Spleen (tissue), 11 donors: ENCODE measurements at regions not wholly inside any gene's neighbourhood (a gene's known extent, or its start where the extent isn't known, plus 50 kb on each side); places are given as distances from the start of the nearest gene placed in this dataset.

Experiments used
- DNase-seq: peaks from one replicate; pipeline ENCODE4 v3.0.0-alpha.2; 2020
- H3K27ac ChIP-seq, 8 donors: fragments of 200-600 bp; sonication (generic) in 7 of 8; 1 replicate in 4 of 8; 2 replicates in 4 of 8; pipeline versions ENCODE4 v1.5.0 to v1.8.0; 2016 to 2021; ENCODE audit warnings: inconsistent platforms in 4 of 8, mild to moderate bottlenecking in 4 of 8, moderate library complexity in 1 of 8
- H3K27me3 ChIP-seq, 7 donors: fragments of 200-600 bp; sonication (generic) in 6 of 7; replicated peaks in 1 of 7; 1 replicate in 4 of 7; 2 replicates in 3 of 7; pipeline versions ENCODE4 v1.5.0 to v1.8.0; 2016 to 2021; ENCODE audit warnings: inconsistent platforms in 3 of 7, mild to moderate bottlenecking in 1 of 7
- H3K36me3 ChIP-seq, 6 donors: fragments of 200-600 bp; sonication (generic) in 5 of 6; 1 replicate in 4 of 6; 2 replicates in 2 of 6; pipeline versions ENCODE4 v1.5.0 to v1.8.0; 2016 to 2021; ENCODE audit warnings: inconsistent platforms in 2 of 6
- H3K4me1 ChIP-seq, 6 donors: fragments of 200-600 bp; sonication (generic) in 5 of 6; 1 replicate in 3 of 6; 2 replicates in 3 of 6; pipeline versions ENCODE4 v1.5.0 to v1.8.0; 2016 to 2021; ENCODE audit warnings: inconsistent platforms in 3 of 6
- H3K4me3 ChIP-seq, 8 donors: fragments of 200-600 bp; sonication (generic) in 7 of 8; 1 replicate in 4 of 8; 2 replicates in 4 of 8; pipeline versions ENCODE4 v1.5.0 to v1.8.0; 2016 to 2021; ENCODE audit warnings: inconsistent platforms in 4 of 8, mild to moderate bottlenecking in 4 of 8, moderate library complexity in 2 of 8
- H3K9me3 ChIP-seq, 8 donors: fragments of 200-600 bp; sonication (generic) in 7 of 8; 1 replicate in 4 of 8; 2 replicates in 4 of 8; pipeline versions ENCODE4 v1.5.0 to v1.8.0; 2016 to 2021; ENCODE audit warnings: inconsistent platforms in 4 of 8
- CTCF ChIP-seq, 11 experiments: fragments of 200-600 bp in 7 of 11; fragments of 450-650 bp in 4 of 11; sonication (generic) in 4 of 11; IDR thresholded peaks in 8 of 11; conservative IDR thresholded peaks in 3 of 11; 1 replicate in 7 of 11; 2 replicates in 4 of 11; pipeline versions ENCODE4 v1.4.0 to v1.8.0; 2016 to 2021; ENCODE audit warnings: antibody characterized with exemption in 11 of 11, inconsistent platforms in 4 of 11, mild to moderate bottlenecking in 1 of 11
- POLR2A ChIP-seq, 3 donors: fragments of 450-650 bp; IDR thresholded peaks; one replicate each; pipeline ENCODE4 v1.5.1; 2017; ENCODE audit warnings: antibody characterized with exemption in 3 of 3, mild to moderate bottlenecking in 1 of 3
- POLR2AphosphoS5 ChIP-seq, 3 donors: sonication (generic); formaldehyde crosslinking; IDR thresholded peaks; one replicate each; pipeline ENCODE4 v1.5.1; 2017; ENCODE audit warnings: antibody characterized with exemption in 3 of 3
- WGBS, 5 donors: extraction: QIAGEN DNeasy Blood & Tissue Kit in 3 of 5; methylation state at CpG; one replicate each; pipeline versions ENCODE4 v1.1.5 to v1.1.7; 2013 to 2018; 5-methylcytosine and 5-hydroxymethylcytosine counted together
- intact Hi-C: fragments of 100-400 bp; cut with DNase I; formaldehyde crosslinking; loops from one replicate; pipeline ENCODE4 v1.15.0; 2023; ENCODE audit warnings: low total_unique reads
- donor health status: healthy with polysubstance abuse.
- donor health status: DM: no; HTN: no; CAD: no; lungs with moderate emphysema.
- donor health status: DM: no; HTN: no; CAD: no.
- donor health status: Bipolar disorder and iron deficiency.
- donor health status: healthy.
- donor health status: DM: no; HTN: no; CAD: no.
- donor health status: DM: yes; HTN: yes; CAD: no.

DNA sequence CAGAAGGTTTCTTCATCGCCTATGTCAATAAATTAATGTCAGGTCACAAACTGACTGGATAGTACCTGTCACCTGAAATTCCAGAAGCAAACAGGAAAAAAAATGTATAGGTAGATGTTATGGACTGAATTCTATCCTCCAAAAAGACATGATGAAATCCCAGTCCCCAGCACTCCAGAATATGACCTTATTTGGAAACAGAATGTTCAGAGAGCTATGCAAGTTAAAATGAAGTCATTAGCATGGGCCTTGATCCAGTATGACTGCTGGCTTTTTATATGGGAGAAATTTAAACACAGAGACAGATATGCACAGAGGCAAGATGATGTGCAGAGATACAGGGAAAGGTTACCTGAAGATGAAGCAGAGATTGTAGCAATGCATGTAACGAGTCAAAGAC is 953.4 kb downstream of the ZPLD1 start:
- WGBS, 5 donors = 45 to 71% (median 54%) methylated on average over 2 of the region's 2 CpGs
- Histone ChIP-seq H3K9me3 (no peaks in the 10 kb centered on the region), H3K4me1 (no peaks in the 10 kb centered on the region), H3K36me3 (no peaks in the 10 kb centered on the region), H3K4me3 (no peak overlapping the region), H3K27ac (no peak overlapping the region), H3K27me3 (no peaks in the 10 kb centered on the region)
- no peak for TF ChIP-seq POLR2A (IDR thresholded peaks at IDR 0.05)
- no peak for TF ChIP-seq POLR2AphosphoS5 (IDR thresholded peaks at IDR 0.05)
- TF ChIP-seq CTCF (IDR thresholded peaks at IDR 0.05 in 8 of 11, conservative IDR thresholded peaks at IDR 0.05 in 3 of 11) = no peak
- DNase-seq = no peak
- intact Hi-C loops = no loop called here

- TF ChIP-seq POLR2A (IDR thresholded peaks at IDR 0.05) = no peak
- TF ChIP-seq POLR2AphosphoS5 (IDR thresholded peaks at IDR 0.05) = no peak
- TF ChIP-seq CTCF (IDR thresholded peaks at IDR 0.05 in 8 of 11, conservative IDR thresholded peaks at IDR 0.05 in 3 of 11) = no peak
- H3K4me1 ChIP-seq = no peaks in the 10 kb centered on the region
- no peak overlapping the region for H3K4me3 ChIP-seq
- no peak for DNase-seq
- no peaks in the 10 kb centered on the region for H3K27me3 ChIP-seq
- H3K9me3 ChIP-seq = no peaks in the 10 kb centered on the region
- H3K27ac ChIP-seq = no peak overlapping the region
- WGBS, 5 donors = 69 to 91% (median 83%) methylated on average over 1 of the region's 1 CpG
- H3K36me3 ChIP-seq = no peaks in the 10 kb centered on the region
- intact Hi-C loops = no loop called here
These were observed 954.5 kb downstream of the ZPLD1 start for GRCh38 chr3:103389356-103389755.

DNA sequence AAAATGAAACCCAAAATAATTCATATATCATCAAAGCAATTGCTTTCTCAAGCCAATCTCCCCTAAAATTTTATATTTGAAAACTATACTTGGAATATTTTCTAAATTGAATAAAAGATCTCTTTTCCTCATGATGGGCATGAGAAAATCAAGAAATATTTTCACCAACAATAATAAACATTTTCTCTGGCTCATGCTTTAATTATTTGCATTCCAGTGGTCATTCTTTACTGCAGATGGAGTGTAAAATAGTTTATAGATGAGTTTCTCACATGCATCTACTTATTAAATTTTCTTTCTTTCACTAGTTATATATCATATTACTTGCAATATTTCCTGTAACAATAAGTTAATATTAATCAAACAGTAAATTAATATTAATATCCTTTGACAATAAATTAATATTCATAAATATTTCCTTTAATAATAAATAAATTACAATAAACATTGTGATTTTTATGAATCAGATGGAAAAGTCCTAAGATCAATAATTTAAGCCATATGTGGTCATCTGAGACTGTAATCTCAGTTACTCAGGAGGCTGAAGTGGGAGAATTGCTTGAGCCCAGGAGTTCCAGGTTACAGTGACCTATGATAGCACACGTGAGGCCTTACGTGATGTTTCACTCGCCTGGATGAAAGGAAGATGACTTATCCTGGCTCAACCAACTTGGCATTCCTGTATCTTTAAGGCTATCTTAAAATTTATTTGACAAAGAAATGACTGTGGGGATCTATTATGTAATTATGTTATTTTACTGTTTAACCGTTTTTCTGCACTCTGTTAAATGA is 958.8 kb downstream of the ZPLD1 start:
- no peak for TF ChIP-seq CTCF (IDR thresholded peaks at IDR 0.05 in 8 of 11, conservative IDR thresholded peaks at IDR 0.05 in 3 of 11)
- no peak for TF ChIP-seq POLR2A (IDR thresholded peaks at IDR 0.05)
- no peak for TF ChIP-seq POLR2AphosphoS5 (IDR thresholded peaks at IDR 0.05)
- intact Hi-C loops = no loop called here
- 78 to 90% (median 86%) methylated on average over 4 of the region's 4 CpGs for WGBS, 5 donors
- no peak overlapping the region for H3K27ac ChIP-seq
- no peak overlapping the region for H3K4me3 ChIP-seq
- no peaks in the 10 kb centered on the region for H3K9me3 ChIP-seq
- no peaks in the 10 kb centered on the region for H3K4me1 ChIP-seq
- DNase-seq = no peak
- H3K27me3 ChIP-seq = no peaks in the 10 kb centered on the region
- no peaks in the 10 kb centered on the region for H3K36me3 ChIP-seq

- intact Hi-C loops = no loop called here
- Histone ChIP-seq H3K9me3 (peaks cover 0 to 6% (median 0%) of the 10 kb centered on the region in 8 donors), H3K4me1 (no peaks in the 10 kb centered on the region), H3K36me3 (no peaks in the 10 kb centered on the region), H3K4me3 (no peak overlapping the region), H3K27ac (no peak overlapping the region), H3K27me3 (no peaks in the 10 kb centered on the region)
- WGBS, 5 donors = 77 to 84% (median 78%) methylated on average over 2 of the region's 2 CpGs
- no peak for TF ChIP-seq POLR2AphosphoS5 (IDR thresholded peaks at IDR 0.05)
- TF ChIP-seq CTCF (IDR thresholded peaks at IDR 0.05 in 8 of 11, conservative IDR thresholded peaks at IDR 0.05 in 3 of 11) = no peak
- no peak for TF ChIP-seq POLR2A (IDR thresholded peaks at IDR 0.05)
- no peak for DNase-seq
These were observed 968.4 kb downstream of the ZPLD1 start for GRCh38 chr3:103403191-103403590.
